ENCODE measurements at regions not wholly inside any gene's neighbourhood (a gene's known extent, or its start where the extent isn't known, plus 50 kb on each side); places are given as distances from the start of the nearest gene placed in this dataset.

GRCh38 chr20:40821429-40821828 lies 132.4 kb upstream of the MAFB start:
- no peak for TF ChIP-seq CTCF (IDR thresholded peaks at IDR 0.05)
- Mint-ChIP-seq H3K4me1 (peaks cover 27% of the 10 kb centered on the region), H3K27ac (peak overlapping the region; percentile 91), H3K4me3 (no peak overlapping the region), H3K9me3 (peaks cover 30% of the 10 kb centered on the region), H3K36me3 (ENCODE audit: low read depth) (peaks cover 5% of the 10 kb centered on the region), H3K27me3 (ENCODE audit: low read depth, poor library complexity) (peaks cover 4% of the 10 kb centered on the region)
- no peak for DNase-seq

GRCh38 chr20:40826699-40827098 lies 137.7 kb upstream of the MAFB start:
- TF ChIP-seq CTCF (IDR thresholded peaks at IDR 0.05) = no peak
- no peaks in the 10 kb centered on the region for H3K36me3 Mint-ChIP-seq (ENCODE audit: low read depth)
- H3K9me3 Mint-ChIP-seq = peaks cover 12% of the 10 kb centered on the region
- H3K27ac Mint-ChIP-seq = no peak overlapping the region
- peaks cover 14% of the 10 kb centered on the region for H3K4me1 Mint-ChIP-seq
- no peak overlapping the region for H3K4me3 Mint-ChIP-seq
- no peak for DNase-seq
- H3K27me3 Mint-ChIP-seq (ENCODE audit: low read depth, poor library complexity) = peaks cover 3% of the 10 kb centered on the region

GRCh38 chr20:40835321-40835720 lies 146.3 kb upstream of the MAFB start:
- no peak overlapping the region for H3K4me3 Mint-ChIP-seq
- H3K27ac Mint-ChIP-seq = no peak overlapping the region
- no peaks in the 10 kb centered on the region for H3K4me1 Mint-ChIP-seq
- peaks cover 27% of the 10 kb centered on the region for H3K27me3 Mint-ChIP-seq (ENCODE audit: low read depth, poor library complexity)
- no peak for TF ChIP-seq CTCF (IDR thresholded peaks at IDR 0.05)
- H3K36me3 Mint-ChIP-seq (ENCODE audit: low read depth) = no peaks in the 10 kb centered on the region
- H3K9me3 Mint-ChIP-seq = peaks cover 18% of the 10 kb centered on the region
- DNase-seq = no peak

- no peaks in the 10 kb centered on the region for H3K4me1 Mint-ChIP-seq
- no peak overlapping the region for H3K27ac Mint-ChIP-seq
- H3K36me3 Mint-ChIP-seq (ENCODE audit: low read depth) = no peaks in the 10 kb centered on the region
- no peak for DNase-seq
- peaks cover 22% of the 10 kb centered on the region for H3K9me3 Mint-ChIP-seq
- no peak for TF ChIP-seq CTCF (IDR thresholded peaks at IDR 0.05)
- H3K27me3 Mint-ChIP-seq (ENCODE audit: low read depth, poor library complexity) = peaks cover 40% of the 10 kb centered on the region
- no peak overlapping the region for H3K4me3 Mint-ChIP-seq
Measured at GRCh38 chr20:40838509-40838908, 149.5 kb upstream of the MAFB start.

DNA sequence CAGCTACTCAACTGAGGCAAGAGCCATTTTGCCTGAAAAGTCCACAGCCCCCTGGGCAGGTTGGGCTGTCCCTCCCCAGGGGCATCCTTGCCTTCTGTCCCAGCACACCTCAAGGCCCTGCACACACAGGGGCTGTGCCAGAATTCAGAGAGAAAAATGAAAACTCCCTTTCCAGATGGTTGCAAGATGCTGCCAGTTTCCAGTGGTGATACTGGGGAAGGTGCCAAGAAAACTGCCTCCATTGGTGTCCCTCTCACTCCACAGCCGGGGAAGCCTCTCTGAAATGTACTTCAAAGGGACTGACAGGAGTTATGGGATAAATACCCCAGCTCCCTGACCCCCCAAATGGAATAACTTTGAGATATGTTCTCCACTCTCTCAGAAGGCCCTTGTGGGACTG lies 154.2 kb upstream of the MAFB start:
- no peak for TF ChIP-seq CTCF (IDR thresholded peaks at IDR 0.05)
- Mint-ChIP-seq H3K9me3 (peaks cover 28% of the 10 kb centered on the region), H3K36me3 (ENCODE audit: low read depth) (no peaks in the 10 kb centered on the region), H3K27ac (no peak overlapping the region), H3K4me1 (peaks cover 19% of the 10 kb centered on the region), H3K4me3 (no peak overlapping the region), H3K27me3 (ENCODE audit: low read depth, poor library complexity) (peaks cover 44% of the 10 kb centered on the region)
- no peak for DNase-seq

DNA sequence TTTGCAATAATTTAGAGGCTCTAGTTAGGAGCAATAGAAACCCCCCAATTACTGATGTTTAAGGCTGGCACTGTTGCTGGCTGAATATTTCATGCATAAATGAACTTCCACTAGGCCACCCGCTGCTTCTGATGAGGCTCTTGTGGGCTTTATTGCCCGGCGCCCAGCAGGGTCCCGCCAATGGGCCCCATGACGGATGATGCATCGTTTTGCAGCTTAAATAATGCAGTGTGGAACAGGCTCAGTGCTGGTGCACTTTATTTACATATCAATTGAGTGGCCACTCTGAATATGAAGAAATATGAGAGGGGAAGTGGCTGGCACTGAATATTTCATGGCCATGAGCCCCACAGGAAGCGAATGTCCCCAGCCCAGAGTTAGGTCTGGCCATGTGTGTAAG lies 155.3 kb upstream of the MAFB start:
- Mint-ChIP-seq H3K27ac (no peak overlapping the region), H3K9me3 (peaks cover 26% of the 10 kb centered on the region), H3K4me3 (no peak overlapping the region), H3K36me3 (ENCODE audit: low read depth) (no peaks in the 10 kb centered on the region), H3K4me1 (peaks cover 30% of the 10 kb centered on the region), H3K27me3 (ENCODE audit: low read depth, poor library complexity) (peaks cover 39% of the 10 kb centered on the region)
- DNase-seq = no peak
- TF ChIP-seq CTCF (IDR thresholded peaks at IDR 0.05) = no peak

All from nephron progenitor cell (in vitro differentiated cells).